ENCODE measurements at regions not wholly inside any gene's neighbourhood (a gene's known extent, or its start where the extent isn't known, plus 50 kb on each side); places are given as distances from the start of the nearest gene placed in this dataset.
"Not testable (repeated sequence)": the region's sequence is repeated elsewhere in the genome, so short reads cannot be mapped to it uniquely, and the experiment has no call there.

DNA sequence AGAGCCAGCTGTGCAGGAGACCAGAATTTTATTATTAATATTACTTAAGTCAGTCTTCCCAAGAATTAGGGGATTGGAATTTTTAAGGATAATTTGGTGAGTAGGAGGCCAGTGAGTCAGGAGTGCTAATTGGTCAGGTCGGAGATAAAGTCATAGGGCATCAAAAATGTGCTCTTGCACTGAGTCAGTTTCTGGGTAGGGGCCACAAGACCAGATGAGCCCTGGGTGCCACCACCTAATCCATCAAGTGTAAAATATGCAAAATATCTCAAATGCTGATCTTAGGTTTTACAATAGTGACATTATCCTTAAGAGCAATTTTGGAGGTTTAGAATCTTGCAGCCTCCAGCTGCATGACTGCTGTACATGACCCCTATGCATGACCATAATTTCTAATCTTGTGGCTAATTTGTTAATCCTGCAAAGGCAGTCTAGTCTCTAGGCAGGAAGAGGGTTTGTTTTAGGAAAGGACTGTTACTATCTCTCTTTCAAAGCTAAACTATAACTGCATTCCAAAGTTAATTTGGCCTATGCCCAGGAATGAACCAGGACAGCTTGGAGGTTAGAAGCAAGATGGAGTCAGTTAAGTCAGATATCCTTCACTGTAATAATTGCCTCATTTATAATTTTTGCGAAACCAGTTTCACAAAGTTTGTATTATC, 215.9 kb downstream of the RNF152 start:
- DNase-seq (ENCODE audit: low spot score): no peak

DNA sequence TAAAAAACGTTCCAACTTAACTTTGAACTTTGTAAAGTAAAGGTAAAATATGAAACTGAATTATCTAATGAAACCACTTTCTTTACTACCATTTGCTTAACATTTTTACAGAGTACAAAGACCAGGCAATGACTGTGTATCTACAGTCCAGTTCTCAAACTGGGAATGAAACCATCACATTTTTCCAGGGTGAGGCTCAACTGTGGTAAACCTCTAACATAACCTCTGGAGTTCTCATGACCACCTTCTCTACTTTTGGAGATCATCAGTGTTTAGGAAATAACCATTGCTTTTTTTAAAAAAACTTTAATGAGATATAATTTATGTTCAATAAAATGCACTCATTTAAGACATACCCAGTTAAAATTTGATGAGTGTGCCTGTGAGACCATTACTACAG, 223.5 kb downstream of the RNF152 start:
- DNase-seq (ENCODE audit: low spot score): no peak

DNA sequence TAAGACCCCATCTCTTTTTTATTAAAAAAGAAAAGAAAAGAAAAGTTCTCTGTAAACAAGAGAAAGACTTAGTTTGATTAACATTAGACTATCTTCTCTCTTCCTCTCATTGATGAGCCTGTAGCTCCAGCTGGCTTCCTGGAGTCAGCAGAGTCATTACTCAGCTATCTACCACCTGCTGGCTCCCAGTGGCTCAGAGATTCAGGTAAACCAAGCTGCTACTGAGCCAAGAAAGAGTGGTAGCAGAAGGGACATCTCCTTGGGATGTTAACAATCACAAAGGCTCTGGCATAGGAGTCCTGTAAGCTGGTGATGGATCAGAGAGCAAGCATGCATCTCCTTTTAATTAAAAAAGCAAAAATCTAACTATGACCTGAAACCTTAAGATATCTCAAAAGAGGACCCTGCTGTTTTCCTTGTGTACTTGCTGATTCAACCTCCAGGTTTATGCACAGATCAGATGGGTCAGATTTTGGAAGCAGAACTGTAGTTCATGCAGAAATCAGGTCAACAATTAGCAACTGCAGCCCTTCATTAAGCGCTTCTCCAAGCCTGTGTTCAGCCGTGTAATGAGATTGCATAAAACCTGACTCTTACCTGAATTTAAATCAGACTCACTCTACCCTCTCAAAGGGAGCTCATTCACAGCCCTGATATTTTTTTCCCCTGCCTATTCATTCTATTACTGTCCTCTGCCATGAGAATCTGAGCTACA, 225.8 kb downstream of the RNF152 start:
- DNase-seq (ENCODE audit: low spot score): no peak

GRCh38 chr18:61664419-61665084, 228.3 kb downstream of the RNF152 start:
- DNase-seq (ENCODE audit: low spot score): no peak

DNA sequence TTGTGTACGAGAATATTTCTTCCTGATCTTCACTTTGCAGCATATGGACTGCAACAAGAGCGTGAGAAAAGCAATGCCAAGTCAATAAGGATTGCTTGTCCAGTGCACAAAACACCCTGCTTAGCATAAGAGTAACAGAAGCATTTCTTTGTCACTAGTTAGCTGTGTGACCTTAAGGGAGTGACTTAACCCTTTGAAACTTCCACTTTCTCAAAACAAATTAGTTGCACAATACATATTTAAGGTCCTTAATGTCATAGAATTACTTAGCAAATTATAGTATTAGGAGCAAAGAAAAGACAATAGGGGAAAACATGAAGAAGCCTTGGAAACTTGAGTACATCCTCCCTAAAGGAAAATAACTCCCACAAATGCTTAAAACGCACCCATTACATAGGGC, 230.1 kb downstream of the RNF152 start:
- DNase-seq (ENCODE audit: low spot score): no peak

DNA sequence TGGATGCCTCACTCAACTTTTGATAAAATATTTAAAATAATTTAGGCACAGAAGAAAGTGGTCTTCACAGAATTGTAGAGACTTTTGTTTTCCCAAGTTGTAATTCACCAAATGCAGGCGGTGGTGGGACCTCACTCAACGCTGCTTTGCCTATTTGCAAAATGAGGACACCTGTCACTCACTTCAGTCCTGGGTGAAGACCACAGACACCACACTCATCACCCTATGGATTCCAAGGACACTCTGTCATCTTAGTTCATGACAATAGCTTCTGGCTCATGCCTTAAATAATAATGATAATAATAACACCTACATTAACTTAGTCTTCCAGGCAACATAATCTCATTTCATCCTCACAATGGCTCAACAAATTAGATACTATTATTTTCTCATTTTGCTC, 234.4 kb downstream of the RNF152 start:
- no peak for DNase-seq (ENCODE audit: low spot score)

DNA sequence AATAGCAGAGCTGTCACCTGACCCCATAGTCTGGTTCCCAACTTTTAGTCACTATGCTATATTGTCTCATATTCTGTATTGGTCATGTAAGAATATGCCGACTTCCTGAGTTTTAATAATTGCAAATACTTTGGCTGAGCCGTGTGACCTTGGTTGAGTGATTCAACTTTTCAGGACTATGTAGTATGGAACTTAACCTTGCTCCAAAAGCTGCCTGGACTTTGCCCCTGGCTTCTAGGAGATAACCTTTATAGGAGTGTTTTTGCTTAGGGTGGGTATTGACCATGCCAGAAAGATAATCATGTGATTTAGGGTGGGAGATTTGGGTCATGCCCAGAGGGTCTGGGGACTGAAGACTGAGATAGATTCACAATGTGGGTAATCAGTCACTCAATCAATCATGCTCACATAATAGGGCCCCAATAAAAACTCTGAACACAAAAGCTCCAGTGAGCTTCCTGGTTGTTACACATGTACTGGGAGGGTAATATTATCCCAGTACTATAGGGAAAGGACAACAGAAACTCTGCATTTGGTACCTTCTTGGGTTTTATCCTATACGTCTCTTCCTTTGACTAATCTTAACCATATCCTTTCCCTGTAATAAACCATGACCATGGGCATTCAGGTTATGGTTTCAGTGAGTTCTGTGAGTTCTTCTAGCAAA, 235.6 kb downstream of the RNF152 start:
- DNase-seq (ENCODE audit: low spot score): no peak

DNA sequence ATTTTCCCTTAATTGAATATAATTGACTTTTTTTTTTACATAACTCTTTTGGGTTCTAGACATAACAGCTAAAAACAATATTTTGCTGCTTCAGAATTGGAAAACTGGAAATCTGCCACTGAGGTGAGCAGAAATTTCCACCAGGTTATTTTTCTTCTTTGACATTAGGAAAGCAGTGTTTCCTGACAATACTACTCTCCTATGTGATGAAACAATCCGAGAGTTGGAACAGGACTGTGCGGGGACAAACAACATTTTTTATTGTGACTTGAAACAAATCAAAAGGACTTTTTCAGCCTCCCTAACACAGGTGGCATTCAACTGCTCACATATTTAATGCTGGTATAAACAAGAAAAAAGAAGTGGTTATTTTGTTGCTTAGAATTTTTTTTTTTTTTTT, 237.2 kb downstream of the RNF152 start:
- DNase-seq (ENCODE audit: low spot score): no peak

DNA sequence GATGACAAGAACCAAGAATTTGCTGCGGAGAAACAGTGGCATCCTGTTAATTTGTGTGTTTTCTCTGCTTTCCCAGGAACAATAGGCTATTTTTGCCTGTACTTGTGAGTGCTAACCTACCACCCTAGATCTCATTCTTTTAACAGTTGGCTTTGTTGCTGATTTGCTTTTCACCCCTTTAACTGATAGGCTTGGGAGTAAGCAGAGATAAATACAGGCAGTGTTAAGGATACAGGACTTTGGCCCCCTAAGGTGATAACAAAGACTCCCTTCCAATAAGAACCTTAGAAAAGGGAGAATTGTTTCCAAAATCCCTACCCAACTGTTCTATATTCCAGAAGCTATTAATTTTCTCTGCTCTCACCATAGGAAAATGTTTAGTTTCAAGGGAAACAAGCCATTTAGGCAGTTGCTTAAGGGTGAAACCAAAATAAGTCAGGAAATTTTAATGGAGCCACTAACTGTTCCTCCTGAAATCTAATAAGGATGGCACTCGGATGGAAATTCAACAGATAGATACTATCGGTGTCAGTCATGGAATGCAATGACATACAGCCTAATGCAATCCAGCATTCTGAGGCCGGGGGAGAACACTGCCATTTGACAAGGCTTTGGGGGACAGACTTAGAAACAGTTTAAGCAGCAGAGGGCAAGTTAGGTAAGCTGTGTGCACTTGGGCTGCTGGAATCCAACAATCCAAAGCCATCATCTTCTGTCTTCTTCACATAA, 238.8 kb downstream of the RNF152 start:
- no peak for DNase-seq (ENCODE audit: low spot score)

DNA sequence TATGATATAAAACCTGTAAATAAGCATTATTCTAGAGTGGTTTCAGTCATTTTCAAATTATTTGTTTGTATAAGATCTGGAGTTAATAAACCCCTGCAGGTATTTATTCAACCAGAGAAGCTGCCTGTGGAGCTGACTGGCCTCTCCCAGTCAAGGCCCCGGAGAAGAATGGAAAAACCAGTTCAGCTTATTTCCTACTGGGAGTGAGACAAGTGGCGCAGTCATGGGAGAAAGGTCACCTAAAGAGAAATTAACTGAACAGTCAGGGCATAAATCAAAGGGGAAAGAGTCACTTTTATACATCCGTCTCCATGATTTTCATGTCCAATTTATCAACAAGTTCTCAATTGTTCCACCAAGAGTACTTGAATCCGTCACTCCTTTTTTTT, 240.9 kb downstream of the RNF152 start:
- no peak for DNase-seq (ENCODE audit: low spot score)

- DNase-seq (ENCODE audit: low spot score): no peak
Measured at GRCh38 chr18:61651145-61651879, 241.5 kb downstream of the RNF152 start.

GRCh38 chr18:61643884-61644647, 248.7 kb downstream of the RNF152 start:
- no peak for DNase-seq (ENCODE audit: low spot score)

GRCh38 chr18:61639886-61640285, 252.9 kb downstream of the RNF152 start:
- no peak for DNase-seq (ENCODE audit: low spot score)

- DNase-seq (ENCODE audit: low spot score): no peak
Measured at GRCh38 chr18:61637905-61638595, 254.8 kb downstream of the RNF152 start.

DNA sequence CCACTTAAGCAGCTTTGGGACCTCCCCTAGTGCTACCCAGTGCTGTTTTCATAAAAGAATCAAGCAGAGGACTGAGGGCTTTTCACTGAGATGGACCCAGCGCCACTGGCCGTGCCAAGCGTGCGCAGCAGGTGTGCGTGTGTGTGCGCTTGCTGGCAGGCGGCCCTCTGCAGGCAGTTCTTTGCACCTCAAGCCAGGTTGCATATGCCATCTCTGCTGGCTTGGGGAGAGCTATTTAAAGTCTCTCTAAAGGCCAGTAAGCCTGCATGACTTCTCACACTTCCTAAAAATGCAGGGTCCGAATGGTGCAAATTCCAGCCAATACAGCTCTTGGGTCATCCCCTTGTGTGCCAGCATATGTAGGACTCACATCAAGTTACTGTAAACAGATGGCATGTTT, 255.5 kb downstream of the RNF152 start:
- no peak for DNase-seq (ENCODE audit: low spot score)

- peak; percentile 31 for DNase-seq (ENCODE audit: low spot score)
Measured at GRCh38 chr18:61635901-61636528, 256.8 kb downstream of the RNF152 start.

- no peak for DNase-seq (ENCODE audit: low spot score)
Measured at GRCh38 chr18:61628085-61628484, 264.7 kb downstream of the RNF152 start.

DNA sequence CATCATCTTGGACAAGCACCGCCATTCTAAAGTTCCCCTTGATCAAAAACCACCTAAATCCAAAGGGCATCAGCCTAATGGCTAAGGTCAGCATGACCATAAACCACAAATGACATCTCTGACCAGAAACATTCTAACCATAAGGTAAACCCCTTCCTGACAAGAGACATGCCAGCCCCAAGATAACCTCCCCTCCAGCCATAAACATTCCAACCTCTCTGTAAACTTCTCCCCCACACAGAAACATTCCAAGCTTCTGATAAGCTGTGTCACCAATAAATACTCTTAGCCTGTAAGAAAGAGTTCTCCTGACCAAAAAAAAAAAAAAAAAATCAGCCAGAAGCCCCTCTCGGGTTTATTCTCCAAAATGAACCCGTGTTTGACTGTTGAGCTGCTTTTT, 268.2 kb downstream of the RNF152 start:
- not testable (repeated sequence) for DNase-seq (ENCODE audit: low spot score)

GRCh38 chr18:61619783-61620182, 273.0 kb downstream of the RNF152 start:
- no peak for DNase-seq (ENCODE audit: low spot score)

- no peak for DNase-seq (ENCODE audit: low spot score)
Measured at GRCh38 chr18:61618816-61619215, 274.0 kb downstream of the RNF152 start.

All from activated CD4-positive, alpha-beta T cell treated with anti-CD3 and anti-CD28 coated beads, Interleukin-2, Interleukin-4, amounts not matched to agents 100 ng/mL and 50 ng/mL, durations not matched to agents 16 hours and 8 hours (primary cell).